ENCODE measurements at regions not wholly inside any gene's neighbourhood (a gene's known extent, or its start where the extent isn't known, plus 50 kb on each side); places are given as distances from the start of the nearest gene placed in this dataset.

DNA sequence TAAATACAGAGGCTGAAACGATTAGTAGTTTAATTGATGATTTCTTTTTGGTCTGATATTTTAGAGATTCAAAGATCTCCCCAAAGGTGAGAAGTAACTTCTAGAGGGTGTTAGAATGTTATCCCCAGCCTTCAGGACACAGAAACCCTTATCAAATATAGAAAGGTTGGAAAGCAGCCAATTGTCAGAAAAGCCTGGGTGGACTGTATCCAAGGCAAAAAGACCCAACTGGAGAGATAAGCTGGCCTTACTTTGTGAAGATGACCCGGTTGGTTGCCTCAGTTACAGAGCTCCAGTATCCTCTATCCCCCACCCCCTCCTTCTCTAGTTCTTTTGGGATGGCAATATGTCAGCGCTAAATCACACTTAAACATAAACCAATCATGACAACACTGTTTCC is 75.7 kb downstream of the GCNT4 start:
- TF ChIP-seq CTCF (IDR thresholded peaks at IDR 0.05 in 2 of 3, conservative IDR thresholded peaks at IDR 0.05 in 1 of 3; ENCODE audit: insufficient read depth in 2 of 3, low read depth in 1 of 3, low read length in 3 of 3) (no peak), TEAD2 (tag; IDR thresholded peaks at IDR 0.05) (no peak), NR4A1 (CRISPR knock-in tag; IDR thresholded peaks at IDR 0.05) (no peak), NR4A1 (tag; IDR thresholded peaks at IDR 0.05) (no peak), SIN3A (IDR thresholded peaks at IDR 0.05; ENCODE audit: borderline replicate concordance in 2 of 2, control insufficient read depth in 1 of 2, low read depth in 2 of 2, low read length in 2 of 2) (no peak), BMI1 (IDR thresholded peaks at IDR 0.05; ENCODE audit: low read length) (no peak), CEBPZ (IDR thresholded peaks at IDR 0.05; ENCODE audit: borderline replicate concordance, low read depth, low read length) (no peak), ZBTB8A (IDR thresholded peaks at IDR 0.05; ENCODE audit: partially characterized antibody) (no peak), ESRRA (IDR thresholded peaks at IDR 0.05; ENCODE audit: borderline replicate concordance, low read depth) (no peak), MTA3 (IDR thresholded peaks at IDR 0.05; ENCODE audit: borderline replicate concordance) (no peak), SMARCC2 (IDR thresholded peaks at IDR 0.05; ENCODE audit: low read depth) (no peak), MITF (IDR thresholded peaks at IDR 0.05) (no peak)
- TF ChIP-seq, protein P1, sequence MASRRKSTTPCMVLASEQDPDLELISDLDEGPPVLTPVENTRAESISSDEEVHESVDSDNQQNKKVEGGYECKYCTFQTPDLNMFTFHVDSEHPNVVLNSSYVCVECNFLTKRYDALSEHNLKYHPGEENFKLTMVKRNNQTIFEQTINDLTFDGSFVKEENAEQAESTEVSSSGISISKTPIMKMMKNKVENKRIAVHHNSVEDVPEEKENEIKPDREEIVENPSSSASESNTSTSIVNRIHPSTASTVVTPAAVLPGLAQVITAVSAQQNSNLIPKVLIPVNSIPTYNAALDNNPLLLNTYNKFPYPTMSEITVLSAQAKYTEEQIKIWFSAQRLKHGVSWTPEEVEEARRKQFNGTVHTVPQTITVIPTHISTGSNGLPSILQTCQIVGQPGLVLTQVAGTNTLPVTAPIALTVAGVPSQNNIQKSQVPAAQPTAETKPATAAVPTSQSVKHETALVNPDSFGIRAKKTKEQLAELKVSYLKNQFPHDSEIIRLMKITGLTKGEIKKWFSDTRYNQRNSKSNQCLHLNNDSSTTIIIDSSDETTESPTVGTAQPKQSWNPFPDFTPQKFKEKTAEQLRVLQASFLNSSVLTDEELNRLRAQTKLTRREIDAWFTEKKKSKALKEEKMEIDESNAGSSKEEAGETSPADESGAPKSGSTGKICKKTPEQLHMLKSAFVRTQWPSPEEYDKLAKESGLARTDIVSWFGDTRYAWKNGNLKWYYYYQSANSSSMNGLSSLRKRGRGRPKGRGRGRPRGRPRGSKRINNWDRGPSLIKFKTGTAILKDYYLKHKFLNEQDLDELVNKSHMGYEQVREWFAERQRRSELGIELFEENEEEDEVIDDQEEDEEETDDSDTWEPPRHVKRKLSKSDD (conservative IDR thresholded peaks at IDR 0.05; ENCODE audit: low read length): no peak

All from K562 (cell line).